ENCODE measurements at regions not wholly inside any gene's neighbourhood (a gene's known extent, or its start where the extent isn't known, plus 50 kb on each side); places are given as distances from the start of the nearest gene placed in this dataset.

DNA sequence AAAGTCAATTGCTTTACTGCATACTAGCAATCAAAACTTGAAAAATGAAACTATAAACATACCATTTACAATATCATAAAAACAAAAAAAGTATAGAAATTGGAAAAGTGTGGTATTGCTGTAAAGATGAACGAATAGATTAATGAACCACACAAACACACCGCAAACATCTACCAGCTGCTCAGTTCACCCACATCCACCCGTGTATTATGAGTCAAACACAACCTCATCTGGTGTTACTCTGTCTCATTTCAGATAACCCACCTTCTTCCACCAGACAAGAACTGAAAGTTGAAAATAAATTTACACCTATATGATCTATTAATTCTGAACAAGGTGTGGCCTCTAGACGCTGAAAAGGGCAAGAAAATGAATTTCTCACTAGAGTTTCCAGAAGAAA, 53.3 kb downstream of the BLID start:
- FAIRE-seq (no peak), DNase-seq (ENCODE audit: insufficient read length) (no peak)
- TF ChIP-seq TAF1 (IDR thresholded peaks at IDR 0.05; ENCODE audit: borderline replicate concordance, low read depth, low read length): no peak
- TF ChIP-seq POLR2AphosphoS5 (IDR thresholded peaks at IDR 0.05; ENCODE audit: low read depth, low read length): no peak
- no peak for TF ChIP-seq POLR2A (IDR thresholded peaks at IDR 0.05; ENCODE audit: low read depth, low read length)

DNA sequence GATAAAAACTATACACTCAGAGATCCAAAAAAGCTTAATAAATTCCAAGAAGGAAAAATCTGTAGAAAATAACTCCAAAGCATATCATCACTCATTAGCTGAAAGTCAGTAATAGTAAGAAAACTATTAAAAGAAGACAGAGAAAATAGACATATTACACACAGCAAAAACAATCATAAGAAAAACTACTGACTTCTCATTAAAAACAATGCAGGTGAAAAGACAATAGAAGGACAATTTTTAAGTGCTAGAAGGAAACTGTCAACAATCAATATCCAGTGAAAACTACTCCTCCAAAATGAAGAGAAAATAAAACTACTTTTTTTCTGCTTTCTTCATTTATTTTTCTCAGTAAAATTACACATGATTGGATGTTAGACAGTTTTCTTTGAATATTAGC, 56.5 kb downstream of the BLID start:
- DNase-seq (ENCODE audit: insufficient read length) (no peak), FAIRE-seq (no peak)
- TF ChIP-seq TAF1 (IDR thresholded peaks at IDR 0.05; ENCODE audit: borderline replicate concordance, low read depth, low read length) (no peak), POLR2A (IDR thresholded peaks at IDR 0.05; ENCODE audit: low read depth, low read length) (no peak), POLR2AphosphoS5 (IDR thresholded peaks at IDR 0.05; ENCODE audit: low read depth, low read length) (no peak)

DNA sequence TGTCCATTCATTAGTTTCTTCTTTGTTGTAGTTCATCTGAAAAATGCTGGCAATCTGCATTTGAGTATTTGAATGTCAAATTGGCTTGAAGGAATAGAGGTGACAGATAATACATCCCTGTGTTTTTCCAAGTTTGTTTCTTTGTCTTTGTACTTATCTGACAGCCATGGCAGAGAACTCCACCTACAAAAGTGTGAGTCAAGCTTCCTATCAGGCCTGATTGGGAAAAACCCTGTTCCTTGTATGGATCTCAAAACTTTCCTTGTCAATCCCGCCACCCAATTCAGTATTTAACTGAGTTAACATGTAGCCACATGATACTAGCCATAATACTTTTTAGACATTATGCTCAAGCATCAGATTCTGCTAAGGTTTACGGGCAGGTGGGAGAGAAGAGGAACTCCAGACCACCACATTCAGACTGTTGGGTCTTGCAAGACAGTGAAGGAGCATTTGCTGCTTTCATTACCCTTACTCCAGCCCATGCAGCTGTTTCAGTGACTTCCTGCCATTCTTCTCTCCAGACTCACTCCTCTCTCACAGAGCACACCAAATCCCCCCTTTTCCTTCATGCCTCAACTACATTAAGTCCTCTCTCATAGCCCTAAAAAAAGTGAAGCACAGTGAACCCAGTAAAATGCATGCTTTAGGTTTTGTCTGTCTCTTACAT, 65.9 kb downstream of the BLID start:
- no peak for DNase-seq (ENCODE audit: insufficient read length)
- FAIRE-seq: no peak
- no peak for TF ChIP-seq POLR2A (IDR thresholded peaks at IDR 0.05; ENCODE audit: low read depth, low read length)
- no peak for TF ChIP-seq TAF1 (IDR thresholded peaks at IDR 0.05; ENCODE audit: borderline replicate concordance, low read depth, low read length)
- no peak for TF ChIP-seq POLR2AphosphoS5 (IDR thresholded peaks at IDR 0.05; ENCODE audit: low read depth, low read length)

DNA sequence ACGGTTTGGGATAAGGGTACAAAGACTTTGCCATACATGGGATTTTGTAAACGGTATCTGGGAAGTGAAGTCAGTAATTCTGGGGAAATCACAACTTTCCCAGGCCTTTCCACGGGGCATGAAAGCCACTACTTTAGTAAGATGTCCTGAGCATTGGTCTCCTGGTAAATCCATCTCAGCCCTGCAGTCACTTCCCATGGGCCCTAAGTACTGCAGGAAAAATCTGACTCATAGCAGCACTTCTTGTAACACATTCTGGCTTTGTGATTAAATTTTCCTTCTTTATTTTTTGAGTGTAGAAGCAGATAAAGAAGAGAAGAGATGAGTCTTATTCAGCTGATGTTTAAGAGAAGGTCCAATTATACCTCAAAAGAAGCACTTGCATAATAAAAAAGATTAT, 67.6 kb downstream of the BLID start:
- TF ChIP-seq TAF1 (IDR thresholded peaks at IDR 0.05; ENCODE audit: borderline replicate concordance, low read depth, low read length) (no peak), POLR2A (IDR thresholded peaks at IDR 0.05; ENCODE audit: low read depth, low read length) (no peak), POLR2AphosphoS5 (IDR thresholded peaks at IDR 0.05; ENCODE audit: low read depth, low read length) (no peak)
- FAIRE-seq (no peak), DNase-seq (ENCODE audit: insufficient read length) (no peak)

DNA sequence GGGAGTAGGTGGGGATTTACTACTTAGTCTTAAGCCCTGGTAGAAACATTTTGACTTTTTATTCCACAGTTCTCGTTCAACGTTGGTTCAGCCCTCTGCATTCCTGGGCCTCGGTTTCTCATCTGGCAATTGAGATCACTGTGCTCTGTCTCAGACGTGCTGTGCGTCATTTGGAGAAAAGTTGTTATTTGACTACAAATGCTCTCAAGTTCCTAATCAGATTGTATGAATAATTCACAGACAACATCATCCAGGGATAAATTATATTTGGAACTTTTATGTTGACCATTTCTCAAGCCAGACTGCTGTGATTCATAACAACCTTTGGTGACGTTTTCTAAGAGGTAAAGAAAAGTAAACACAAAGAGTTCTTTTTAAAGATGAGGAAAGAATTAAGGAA, 69.2 kb downstream of the BLID start:
- no peak for FAIRE-seq
- no peak for TF ChIP-seq POLR2AphosphoS5 (IDR thresholded peaks at IDR 0.05; ENCODE audit: low read depth, low read length)
- no peak for TF ChIP-seq TAF1 (IDR thresholded peaks at IDR 0.05; ENCODE audit: borderline replicate concordance, low read depth, low read length)
- TF ChIP-seq POLR2A (IDR thresholded peaks at IDR 0.05; ENCODE audit: low read depth, low read length): no peak
- DNase-seq (ENCODE audit: insufficient read length): no peak

DNA sequence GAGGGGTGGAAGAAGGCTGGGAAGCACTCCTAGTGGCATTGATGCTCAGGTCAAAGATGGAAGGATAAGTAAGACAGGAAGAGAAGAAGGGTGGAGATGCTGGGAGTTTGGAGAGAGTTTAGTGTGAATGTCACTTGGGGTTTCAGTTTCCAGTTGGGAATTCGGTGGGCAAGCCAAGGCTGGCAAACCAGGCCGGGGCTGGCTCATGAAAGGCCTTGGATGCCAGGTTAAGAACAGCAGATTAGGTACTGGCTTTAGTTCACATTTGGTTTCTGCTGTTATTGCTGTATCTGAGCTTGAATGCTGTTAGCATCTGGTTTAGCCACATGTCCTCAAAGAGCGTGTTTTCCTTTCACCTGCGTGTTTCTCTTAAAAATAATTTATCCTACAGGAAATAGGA, 69.6 kb downstream of the BLID start:
- TF ChIP-seq POLR2A (IDR thresholded peaks at IDR 0.05; ENCODE audit: low read depth, low read length) (no peak), POLR2AphosphoS5 (IDR thresholded peaks at IDR 0.05; ENCODE audit: low read depth, low read length) (no peak), TAF1 (IDR thresholded peaks at IDR 0.05; ENCODE audit: borderline replicate concordance, low read depth, low read length) (no peak)
- no peak for DNase-seq (ENCODE audit: insufficient read length)
- FAIRE-seq: no peak

DNA sequence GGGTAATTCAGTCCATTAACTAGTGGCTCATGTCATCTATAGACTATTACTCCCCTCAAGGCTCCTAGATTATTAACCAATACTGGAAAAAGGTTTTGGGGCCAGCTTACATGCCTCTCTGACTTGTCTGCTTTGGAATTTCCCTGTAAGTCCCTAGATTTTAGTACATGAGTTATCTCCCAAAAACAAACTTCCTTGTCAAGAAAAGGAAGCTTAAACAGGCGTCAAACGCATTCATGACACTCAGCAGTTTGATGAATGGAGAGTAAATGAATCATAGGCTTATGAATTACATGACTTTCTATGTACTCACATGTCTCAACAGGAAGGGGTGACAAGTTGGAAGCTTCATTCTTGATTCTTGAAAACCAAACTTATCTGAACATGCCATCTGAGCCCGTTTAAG, 70.8 kb downstream of the BLID start:
- FAIRE-seq: no peak
- DNase-seq (ENCODE audit: insufficient read length): no peak
- TF ChIP-seq POLR2AphosphoS5 (IDR thresholded peaks at IDR 0.05; ENCODE audit: low read depth, low read length) (no peak), POLR2A (IDR thresholded peaks at IDR 0.05; ENCODE audit: low read depth, low read length) (no peak), TAF1 (IDR thresholded peaks at IDR 0.05; ENCODE audit: borderline replicate concordance, low read depth, low read length) (no peak)

DNA sequence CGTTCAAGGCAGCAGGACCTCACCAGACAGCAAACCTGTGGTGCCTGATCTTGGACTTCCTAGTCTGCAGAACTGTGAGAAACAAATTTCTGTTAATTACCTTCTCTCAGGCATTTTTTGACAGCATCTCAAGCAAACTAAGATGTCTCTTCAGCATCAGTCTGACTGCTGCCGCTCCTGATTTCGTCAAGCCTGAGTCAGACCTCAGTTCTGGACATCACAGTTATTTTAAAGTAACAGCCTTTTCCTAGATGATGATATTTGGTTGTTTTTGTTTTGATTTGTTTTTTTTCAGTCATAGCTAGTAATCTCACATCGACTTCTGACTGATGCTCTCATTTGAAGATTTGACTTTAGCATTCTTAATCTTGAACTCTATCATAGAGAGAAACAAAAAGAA, 71.9 kb downstream of the BLID start:
- no peak for TF ChIP-seq POLR2A (IDR thresholded peaks at IDR 0.05; ENCODE audit: low read depth, low read length)
- no peak for TF ChIP-seq POLR2AphosphoS5 (IDR thresholded peaks at IDR 0.05; ENCODE audit: low read depth, low read length)
- no peak for TF ChIP-seq TAF1 (IDR thresholded peaks at IDR 0.05; ENCODE audit: borderline replicate concordance, low read depth, low read length)
- DNase-seq (ENCODE audit: insufficient read length) (no peak), FAIRE-seq (no peak)

DNA sequence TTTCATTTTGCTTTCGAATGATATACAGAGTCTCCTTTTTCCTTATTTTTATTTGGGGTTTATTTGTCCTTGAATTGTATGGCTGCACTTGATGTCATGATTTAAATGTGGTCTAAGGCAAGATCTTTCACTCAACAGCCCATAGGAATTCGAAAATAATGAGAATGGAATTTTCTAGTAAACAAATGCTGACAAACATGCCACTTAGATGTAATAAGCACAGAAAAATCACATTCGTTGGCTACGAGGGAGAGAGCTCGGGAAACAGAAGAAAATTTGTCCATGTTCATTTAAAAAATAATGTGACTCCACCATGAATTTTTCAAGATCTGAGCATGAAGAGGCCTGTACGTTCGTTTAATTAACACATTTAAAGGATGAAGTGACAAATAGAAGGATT, 73.0 kb downstream of the BLID start:
- DNase-seq (ENCODE audit: insufficient read length): no peak
- TF ChIP-seq TAF1 (IDR thresholded peaks at IDR 0.05; ENCODE audit: borderline replicate concordance, low read depth, low read length) (no peak), POLR2A (IDR thresholded peaks at IDR 0.05; ENCODE audit: low read depth, low read length) (no peak), POLR2AphosphoS5 (IDR thresholded peaks at IDR 0.05; ENCODE audit: low read depth, low read length) (no peak)
- no peak for FAIRE-seq

DNA sequence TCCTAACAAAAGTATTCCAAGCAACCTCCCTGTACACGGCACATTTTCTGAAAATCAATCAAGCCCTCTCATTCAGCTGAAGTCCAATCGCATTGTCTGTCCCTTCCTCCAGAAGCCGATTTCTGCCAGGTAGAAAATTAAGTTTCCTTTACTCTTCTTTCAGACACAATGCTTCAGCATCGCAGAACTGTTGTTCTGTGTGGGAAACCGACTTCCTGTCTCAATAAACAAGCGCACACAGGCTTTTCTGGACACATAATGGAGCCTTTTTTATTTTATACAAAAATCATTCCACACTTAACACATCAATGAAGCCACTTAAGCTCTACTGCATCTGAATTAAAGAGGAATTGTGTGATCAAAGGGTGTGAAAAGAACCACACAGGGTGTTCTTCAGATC, 75.6 kb downstream of the BLID start:
- DNase-seq (ENCODE audit: insufficient read length) (no peak), FAIRE-seq (no peak)
- TF ChIP-seq POLR2A (IDR thresholded peaks at IDR 0.05; ENCODE audit: low read depth, low read length) (no peak), TAF1 (IDR thresholded peaks at IDR 0.05; ENCODE audit: borderline replicate concordance, low read depth, low read length) (no peak), POLR2AphosphoS5 (IDR thresholded peaks at IDR 0.05; ENCODE audit: low read depth, low read length) (no peak)

DNA sequence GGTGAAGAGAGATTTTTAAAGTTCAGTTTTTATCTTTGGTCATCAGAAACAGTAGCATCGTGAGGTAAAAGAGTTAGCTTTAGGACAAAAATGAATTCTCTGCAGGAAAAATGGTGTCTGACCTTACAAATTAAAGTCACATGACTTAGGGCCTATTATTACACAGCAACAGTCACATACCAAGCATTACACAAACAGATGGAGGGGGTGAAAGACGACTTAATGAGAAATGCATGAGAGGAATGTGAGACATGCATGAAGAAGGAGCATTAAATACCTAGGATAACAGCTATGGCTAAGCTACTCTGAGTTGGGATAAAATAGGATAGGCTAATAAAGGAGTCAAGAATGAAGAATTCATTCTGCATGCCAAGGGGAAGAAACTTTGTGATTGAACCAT, 77.5 kb downstream of the BLID start:
- FAIRE-seq (no peak), DNase-seq (ENCODE audit: insufficient read length) (no peak)
- TF ChIP-seq TAF1 (IDR thresholded peaks at IDR 0.05; ENCODE audit: borderline replicate concordance, low read depth, low read length): no peak
- TF ChIP-seq POLR2A (IDR thresholded peaks at IDR 0.05; ENCODE audit: low read depth, low read length): no peak
- TF ChIP-seq POLR2AphosphoS5 (IDR thresholded peaks at IDR 0.05; ENCODE audit: low read depth, low read length): no peak

DNA sequence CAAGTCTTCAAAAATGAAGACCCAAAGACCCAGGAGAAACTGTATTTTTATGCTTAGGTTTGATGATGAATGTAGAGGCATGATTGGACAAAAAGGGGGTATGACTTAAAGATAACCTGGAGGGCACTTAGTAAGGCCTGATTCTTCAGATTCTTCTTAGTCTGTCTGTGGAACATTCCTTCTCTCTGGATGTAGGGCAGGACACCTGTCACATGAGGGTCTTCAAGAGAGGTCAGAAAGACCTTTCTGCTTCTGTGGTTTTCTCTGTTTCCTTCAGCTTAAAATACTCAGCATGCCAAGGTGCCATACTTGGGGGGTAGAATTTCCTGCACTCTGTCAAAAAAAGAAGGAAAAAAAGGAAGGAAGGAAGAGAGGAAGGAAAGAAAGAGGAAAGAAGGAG, 78.1 kb downstream of the BLID start:
- no peak for TF ChIP-seq POLR2A (IDR thresholded peaks at IDR 0.05; ENCODE audit: low read depth, low read length)
- FAIRE-seq: no peak

DNA sequence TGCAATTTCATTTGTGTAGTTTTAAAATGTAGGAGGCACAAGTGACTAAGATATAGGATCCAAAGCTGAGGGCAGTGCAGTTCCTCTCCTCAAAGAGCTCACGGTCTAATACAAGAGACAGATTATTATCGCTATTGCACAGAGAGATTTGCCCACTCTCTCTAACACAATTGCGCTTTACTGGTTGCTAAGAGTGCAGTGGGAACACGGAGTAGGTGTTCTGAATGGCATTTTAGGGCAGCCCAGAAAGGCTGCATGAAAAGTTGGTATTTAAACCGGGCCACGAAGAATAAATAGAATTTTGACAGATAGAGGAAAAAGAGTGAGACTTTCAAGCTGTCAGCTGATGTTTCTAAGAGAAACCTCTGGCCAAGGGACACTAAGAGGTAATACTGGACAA, 79.5 kb downstream of the BLID start:
- no peak for FAIRE-seq
- no peak for DNase-seq (ENCODE audit: insufficient read length)
- TF ChIP-seq POLR2AphosphoS5 (IDR thresholded peaks at IDR 0.05; ENCODE audit: low read depth, low read length): no peak
- no peak for TF ChIP-seq TAF1 (IDR thresholded peaks at IDR 0.05; ENCODE audit: borderline replicate concordance, low read depth, low read length)
- no peak for TF ChIP-seq POLR2A (IDR thresholded peaks at IDR 0.05; ENCODE audit: low read depth, low read length)

More for the DNA sequence above, 78.1 kb downstream of the BLID start:
- DNase-seq (ENCODE audit: insufficient read length): no peak
